ENCODE measurements at regions not wholly inside any gene's neighbourhood (a gene's known extent, or its start where the extent isn't known, plus 50 kb on each side); places are given as distances from the start of the nearest gene placed in this dataset.

DNA sequence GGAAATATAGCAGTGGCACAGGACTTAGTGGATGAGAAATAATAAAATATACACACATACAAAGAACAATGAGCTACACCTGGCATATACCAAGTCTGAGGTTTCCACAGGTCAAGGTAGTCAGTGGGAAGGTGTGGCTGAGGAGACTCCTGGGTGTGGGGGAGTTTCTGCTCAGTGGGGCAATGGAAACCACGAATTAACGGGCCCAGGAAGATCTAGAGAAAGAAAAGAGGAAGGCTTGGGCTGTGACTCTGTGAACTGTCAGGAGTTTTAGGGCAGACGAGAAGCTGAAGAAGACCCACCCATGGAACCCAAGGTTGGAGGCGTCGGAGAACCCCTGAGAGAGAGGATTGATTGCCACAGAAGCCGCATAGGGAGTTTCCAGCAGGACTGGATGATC lies 196.5 kb downstream of the HERPUD2 start:
- TF ChIP-seq FOXM1 (IDR thresholded peaks at IDR 0.05; ENCODE audit: borderline replicate concordance) (no peak), FOXK2 (IDR thresholded peaks at IDR 0.05) (no peak), CTBP1 (IDR thresholded peaks at IDR 0.05; ENCODE audit: borderline replicate concordance) (no peak), TARDBP (IDR thresholded peaks at IDR 0.05) (no peak), BHLHE40 (IDR thresholded peaks at IDR 0.05; ENCODE audit: borderline replicate concordance) (no peak), ZNF384 (IDR thresholded peaks at IDR 0.05) (no peak), HDGF (IDR thresholded peaks at IDR 0.05; ENCODE audit: borderline replicate concordance) (no peak), NFRKB (IDR thresholded peaks at IDR 0.05) (no peak), L3MBTL2 (conservative IDR thresholded peaks at IDR 0.05) (no peak), SP1 (IDR thresholded peaks at IDR 0.05) (no peak), SUZ12 (IDR thresholded peaks at IDR 0.05) (no peak), LEF1 (IDR thresholded peaks at IDR 0.05; ENCODE audit: borderline replicate concordance) (no peak), FOXA1 (IDR thresholded peaks at IDR 0.05) (no peak)
